GM12878 (cell line): ENCODE measurements at regions not wholly inside any gene's neighbourhood (a gene's known extent, or its start where the extent isn't known, plus 50 kb on each side); places are given as distances from the start of the nearest gene placed in this dataset.

Source experiments
- ATAC-seq: fragments of 200-7000 bp; cut with Tn5 transposase; 3 replicates; pipeline ENCODE4 v1.9.1; 2020; ENCODE audit warnings: mild to moderate bottlenecking, moderate library complexity
- BruUV-seq: library from RNA; stranded (reverse); fragments of 400-500 nt; replicated peaks from 2 replicates; lab custom pipeline; 2021; lab: Mats Ljungman, UMichigan
- CTCF ChIA-PET: fragments of 300-600 bp; sonication (Branson Sonifier 250); formaldehyde crosslinking; extraction: SDS; loops from one replicate; lab custom pipeline; 2021; ENCODE audit warnings: inconsistent platforms; lab: Yijun Ruan, JAX
- POLR2A ChIA-PET: fragments of 350-600 bp; formaldehyde crosslinking; extraction: SDS; loops from one replicate; lab custom pipeline; 2021; ENCODE audit warnings: inconsistent platforms; lab: Charles Lee
- RAD21 ChIA-PET: fragments of 300-600 bp; sonication (Branson Sonifier 250); formaldehyde crosslinking; loops from one replicate; lab custom pipeline; 2023; ENCODE audit warnings: antibody characterized with exemption; ENCODE audit not compliant: unreplicated experiment; lab: Charles Lee
- SMC1A ChIA-PET: fragments of 300-600 bp; sonication (Branson Sonifier 250); formaldehyde crosslinking; loops from one replicate; lab custom pipeline; 2023; ENCODE audit not compliant: unreplicated experiment, uncharacterized antibody; lab: Charles Lee
- DNase-seq: peaks from one replicate; pipeline ENCODE4 v3.0.0-alpha.2; 2011; ENCODE audit warnings: low read depth, low spot score
- FAIRE-seq: peaks from 3 replicates; lab custom pipeline; 2011; peaks lifted over from hg19 to GRCh38; lab: Jason Lieb, UNC
- H2AFZ ChIP-seq: 2 replicates; pipeline ENCODE4 v1.6.0; 2011; ENCODE audit warnings: low read depth, low read length, control low read depth; ENCODE audit not compliant: control insufficient read depth
- H3K27ac ChIP-seq: 2 replicates; pipeline ENCODE4 v1.5.1; 2011; ENCODE audit warnings: control low read depth; ENCODE audit not compliant: control insufficient read depth, insufficient read depth
- H3K27me3 ChIP-seq, 2 experiments: replicated peaks in 1 of 2; 2 replicates each; pipeline versions ENCODE4 v1.6.0 to v1.6.1; 2011; ENCODE audit warnings: low read length in 1 of 2; ENCODE audit not compliant: control insufficient read depth in 2 of 2, insufficient read depth in 2 of 2
- H3K36me3 ChIP-seq, 2 experiments: 2 replicates each; pipeline ENCODE4 v1.5.1; 2011; ENCODE audit warnings: low read length in 1 of 2; ENCODE audit not compliant: control insufficient read depth in 2 of 2, insufficient read depth in 2 of 2
- H3K4me1 ChIP-seq: 2 replicates; pipeline ENCODE4 v1.6.1; 2011; ENCODE audit warnings: mild to moderate bottlenecking, low read length, moderate library complexity, mixed read lengths; ENCODE audit not compliant: control insufficient read depth, insufficient read depth
- H3K4me2 ChIP-seq: 2 replicates; pipeline ENCODE4 v1.6.0; 2011; ENCODE audit warnings: control low read depth; ENCODE audit not compliant: control insufficient read depth, insufficient read depth
- H3K4me3 ChIP-seq: fragments of 200-600 bp; sonication (generic); 2 replicates; pipeline ENCODE4 v1.5.1; 2016
- H3K79me2 ChIP-seq: 2 replicates; pipeline ENCODE4 v1.6.0; 2011; ENCODE audit warnings: low read length; ENCODE audit not compliant: control insufficient read depth, insufficient read depth
- H3K9ac ChIP-seq: 2 replicates; pipeline ENCODE4 v1.8.0; 2011; ENCODE audit warnings: low read length, control low read depth, mixed read lengths; ENCODE audit not compliant: control insufficient read depth, insufficient read depth
- H3K9me3 ChIP-seq: replicated peaks from 3 replicates; pipeline ENCODE4 v1.5.1; 2011; ENCODE audit warnings: mild to moderate bottlenecking, low read length; ENCODE audit not compliant: control insufficient read depth, insufficient read depth
- H4K20me1 ChIP-seq: 2 replicates; pipeline ENCODE4 v1.6.0; 2011; ENCODE audit not compliant: control insufficient read depth, insufficient read depth
- HCFC1 ChIP-seq: fragments of 150-350 bp; IDR thresholded peaks from 2 replicates; pipeline ENCODE4 v1.6.1; 2014; ENCODE audit warnings: low read length
- JUND ChIP-seq: IDR thresholded peaks from 2 replicates; pipeline ENCODE4 v1.6.1; 2012; ENCODE audit warnings: low read depth, mild to moderate bottlenecking, low read length, improper control_type of control experiment, moderate library complexity
- PML ChIP-seq: IDR thresholded peaks from 2 replicates; pipeline ENCODE4 v1.6.1; 2012; ENCODE audit warnings: low read length, inconsistent platforms
- SP1 ChIP-seq: IDR thresholded peaks from one replicate; pipeline ENCODE4 v1.6.1; 2011; ENCODE audit warnings: low read depth, low read length
- YBX1 ChIP-seq: fragments of 450-650 bp; IDR thresholded peaks from 2 replicates; pipeline ENCODE4 v1.6.1; 2016; ENCODE audit warnings: antibody characterized with exemption
- WGBS: methylation state at CpG from one replicate; pipeline ENCODE4 v1.1.6; 2016; ENCODE audit warnings: low lambda C conversion rate; ENCODE audit not compliant: insufficient replicate concordance, insufficient coverage; ENCODE audit errors: missing lambda C conversion rate; 5-methylcytosine and 5-hydroxymethylcytosine counted together
- in situ Hi-C: fragments of 300-500 bp; cut with MboI; formaldehyde crosslinking; loops from 9 replicates; pipeline ENCODE4 v1.14.3; 2018; ENCODE audit warnings: mixed read lengths
- intact Hi-C: fragments of 100-400 bp; cut with micrococcal nuclease; formaldehyde crosslinking; loops from one replicate; pipeline ENCODE4 v1.14.2; 2022; ENCODE audit not compliant: unreplicated experiment
- TF ChIP-seq, protein P1 (sequence below): fragments of 450-650 bp; IDR thresholded peaks from 2 replicates; pipeline ENCODE4 v1.6.1; 2017; ENCODE audit warnings: mild to moderate bottlenecking, low read depth, inconsistent platforms; ENCODE audit not compliant: poor library complexity, severe bottlenecking
- TF ChIP-seq, protein P2 (sequence below): fragments of 450-650 bp; IDR thresholded peaks from 2 replicates; pipeline ENCODE4 v1.6.1; 2017; ENCODE audit warnings: mild to moderate bottlenecking
- TF ChIP-seq, protein P3 (sequence below): fragments of 450-650 bp; IDR thresholded peaks from 2 replicates; pipeline ENCODE4 v1.6.1; 2016; ENCODE audit warnings: mild to moderate bottlenecking

DNA sequence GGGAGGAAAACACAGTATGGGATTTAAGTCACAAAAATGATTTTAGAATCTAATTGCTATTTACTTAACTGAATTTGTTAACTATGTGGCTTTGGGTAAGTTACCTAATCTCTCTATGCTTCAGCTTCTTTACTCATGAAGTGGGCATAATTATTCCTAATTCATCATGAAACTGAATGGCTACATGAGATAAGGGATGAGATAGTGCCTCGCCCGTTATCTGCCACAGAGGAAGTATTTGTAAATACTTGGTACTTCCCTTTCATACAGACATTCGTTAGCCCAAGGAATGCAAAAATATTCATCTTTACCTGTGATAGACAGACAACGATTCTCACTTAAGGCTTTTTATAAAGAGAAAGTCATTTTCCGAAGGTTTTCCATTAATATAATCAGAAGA lies 221.2 kb upstream of the BLID start (continued):
- no peak for TF ChIP-seq HCFC1
- TF ChIP-seq, protein P1, sequence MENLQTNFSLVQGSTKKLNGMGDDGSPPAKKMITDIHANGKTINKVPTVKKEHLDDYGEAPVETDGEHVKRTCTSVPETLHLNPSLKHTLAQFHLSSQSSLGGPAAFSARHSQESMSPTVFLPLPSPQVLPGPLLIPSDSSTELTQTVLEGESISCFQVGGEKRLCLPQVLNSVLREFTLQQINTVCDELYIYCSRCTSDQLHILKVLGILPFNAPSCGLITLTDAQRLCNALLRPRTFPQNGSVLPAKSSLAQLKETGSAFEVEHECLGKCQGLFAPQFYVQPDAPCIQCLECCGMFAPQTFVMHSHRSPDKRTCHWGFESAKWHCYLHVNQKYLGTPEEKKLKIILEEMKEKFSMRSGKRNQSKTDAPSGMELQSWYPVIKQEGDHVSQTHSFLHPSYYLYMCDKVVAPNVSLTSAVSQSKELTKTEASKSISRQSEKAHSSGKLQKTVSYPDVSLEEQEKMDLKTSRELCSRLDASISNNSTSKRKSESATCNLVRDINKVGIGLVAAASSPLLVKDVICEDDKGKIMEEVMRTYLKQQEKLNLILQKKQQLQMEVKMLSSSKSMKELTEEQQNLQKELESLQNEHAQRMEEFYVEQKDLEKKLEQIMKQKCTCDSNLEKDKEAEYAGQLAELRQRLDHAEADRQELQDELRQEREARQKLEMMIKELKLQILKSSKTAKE, result no peak
- TF ChIP-seq, protein P2, sequence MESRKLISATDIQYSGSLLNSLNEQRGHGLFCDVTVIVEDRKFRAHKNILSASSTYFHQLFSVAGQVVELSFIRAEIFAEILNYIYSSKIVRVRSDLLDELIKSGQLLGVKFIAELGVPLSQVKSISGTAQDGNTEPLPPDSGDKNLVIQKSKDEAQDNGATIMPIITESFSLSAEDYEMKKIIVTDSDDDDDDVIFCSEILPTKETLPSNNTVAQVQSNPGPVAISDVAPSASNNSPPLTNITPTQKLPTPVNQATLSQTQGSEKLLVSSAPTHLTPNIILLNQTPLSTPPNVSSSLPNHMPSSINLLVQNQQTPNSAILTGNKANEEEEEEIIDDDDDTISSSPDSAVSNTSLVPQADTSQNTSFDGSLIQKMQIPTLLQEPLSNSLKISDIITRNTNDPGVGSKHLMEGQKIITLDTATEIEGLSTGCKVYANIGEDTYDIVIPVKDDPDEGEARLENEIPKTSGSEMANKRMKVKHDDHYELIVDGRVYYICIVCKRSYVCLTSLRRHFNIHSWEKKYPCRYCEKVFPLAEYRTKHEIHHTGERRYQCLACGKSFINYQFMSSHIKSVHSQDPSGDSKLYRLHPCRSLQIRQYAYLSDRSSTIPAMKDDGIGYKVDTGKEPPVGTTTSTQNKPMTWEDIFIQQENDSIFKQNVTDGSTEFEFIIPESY, result no peak
- no peak for TF ChIP-seq SP1
- TF ChIP-seq PML, result no peak

DNA sequence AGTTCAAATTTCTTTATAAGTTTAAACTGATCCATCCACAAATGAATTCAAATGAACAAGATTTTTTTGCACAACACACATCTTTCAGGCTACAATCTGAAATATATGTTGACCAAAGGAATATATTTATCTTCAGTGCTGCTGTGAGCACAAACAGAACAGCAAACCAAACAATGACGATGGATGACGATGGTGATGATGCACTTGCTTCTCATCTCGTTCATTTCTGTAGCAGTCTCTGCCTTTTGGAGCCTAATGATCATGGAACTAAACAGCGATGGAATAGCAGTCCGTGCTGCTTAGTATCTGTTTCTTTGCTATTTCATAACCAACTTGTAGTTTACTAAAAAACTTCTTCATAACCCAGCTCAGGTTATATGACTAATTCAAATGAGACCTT lies 220.7 kb upstream of the BLID start:
- CTCF ChIA-PET, result no interaction called here
- H3K79me2 ChIP-seq, result no peaks in the 10 kb centered on the region
- 32% methylated on average over 5 of the region's 5 CpGs for WGBS
- H3K4me2 ChIP-seq, result no peak overlapping the region
- ATAC-seq (no peak), FAIRE-seq (no peak), DNase-seq (no peak)
- POLR2A ChIA-PET, result no interaction called here
- no peak overlapping the region for H3K9ac ChIP-seq
- no peak overlapping the region for H3K27ac ChIP-seq
- RAD21 ChIA-PET, result no interaction called here
- no peaks in the 10 kb centered on the region for H4K20me1 ChIP-seq
- no peak overlapping the region for H2AFZ ChIP-seq
- H3K4me3 ChIP-seq, result no peak overlapping the region
- no peaks in the 10 kb centered on the region for H3K27me3 ChIP-seq
- no peaks in the 10 kb centered on the region for H3K4me1 ChIP-seq
- in situ Hi-C loops (no loop called here), intact Hi-C loops (no loop called here)
- BruUV-seq, result no TSS peak
- SMC1A ChIA-PET, result no interaction called here
- no peaks in the 10 kb centered on the region for H3K9me3 ChIP-seq
- TF ChIP-seq, protein P3, sequence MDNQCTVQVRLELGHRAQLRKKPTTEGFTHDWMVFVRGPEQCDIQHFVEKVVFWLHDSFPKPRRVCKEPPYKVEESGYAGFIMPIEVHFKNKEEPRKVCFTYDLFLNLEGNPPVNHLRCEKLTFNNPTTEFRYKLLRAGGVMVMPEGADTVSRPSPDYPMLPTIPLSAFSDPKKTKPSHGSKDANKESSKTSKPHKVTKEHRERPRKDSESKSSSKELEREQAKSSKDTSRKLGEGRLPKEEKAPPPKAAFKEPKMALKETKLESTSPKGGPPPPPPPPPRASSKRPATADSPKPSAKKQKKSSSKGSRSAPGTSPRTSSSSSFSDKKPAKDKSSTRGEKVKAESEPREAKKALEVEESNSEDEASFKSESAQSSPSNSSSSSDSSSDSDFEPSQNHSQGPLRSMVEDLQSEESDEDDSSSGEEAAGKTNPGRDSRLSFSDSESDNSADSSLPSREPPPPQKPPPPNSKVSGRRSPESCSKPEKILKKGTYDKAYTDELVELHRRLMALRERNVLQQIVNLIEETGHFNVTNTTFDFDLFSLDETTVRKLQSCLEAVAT, result no peak
- no peak for TF ChIP-seq YBX1
- TF ChIP-seq JUND, result no peak
- H3K36me3 ChIP-seq, result no peaks in the 10 kb centered on the region
